ENCODE measurements at regions not wholly inside any gene's neighbourhood (a gene's known extent, or its start where the extent isn't known, plus 50 kb on each side); places are given as distances from the start of the nearest gene placed in this dataset.

DNA sequence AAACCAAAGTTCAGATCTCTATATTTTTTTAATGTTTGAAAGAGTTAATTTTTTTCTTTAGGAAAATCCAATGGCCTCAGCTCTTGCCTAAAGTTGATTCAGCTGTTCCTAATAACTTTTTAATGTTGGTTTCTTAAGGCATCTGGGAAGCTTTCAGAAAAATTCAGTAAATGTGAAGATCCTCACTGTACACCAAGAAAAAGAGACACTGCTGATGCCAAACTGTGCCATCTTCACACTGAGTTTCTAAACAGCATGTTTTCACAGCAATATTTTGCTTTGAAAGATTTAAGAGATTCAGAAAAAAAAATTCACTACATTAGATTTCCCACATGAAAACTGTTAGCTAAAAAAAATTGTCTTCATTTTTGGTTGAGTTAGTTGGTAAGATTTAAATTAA is 249.4 kb downstream of the NEBL start:
- in situ Hi-C loops (cut with HindIII; ENCODE audit: low pct_unique_long_range_greater_than_20kb, low sequenced_read_pairs) = no loop called here
- TF ChIP-seq JUND (IDR thresholded peaks at IDR 0.05; ENCODE audit: low read depth) = no peak
- DNase-seq (ENCODE audit: low read depth in 1 of 2, low spot score in 1 of 2) = no peak

GRCh38 chr10:20644421-20644820 is 252.7 kb downstream of the NEBL start:
- in situ Hi-C loops (cut with HindIII; ENCODE audit: low pct_unique_long_range_greater_than_20kb, low sequenced_read_pairs) = no loop called here
- no peak for TF ChIP-seq JUND (IDR thresholded peaks at IDR 0.05; ENCODE audit: low read depth)

GRCh38 chr10:20641605-20642004 is 255.5 kb downstream of the NEBL start:
- no peak for DNase-seq (ENCODE audit: low read depth in 1 of 2, low spot score in 1 of 2)
- in situ Hi-C loops (cut with HindIII; ENCODE audit: low pct_unique_long_range_greater_than_20kb, low sequenced_read_pairs) = no loop called here
- no peak for TF ChIP-seq JUND (IDR thresholded peaks at IDR 0.05; ENCODE audit: low read depth)

More at GRCh38 chr10:20644421-20644820, 252.7 kb downstream of the NEBL start:
- DNase-seq (ENCODE audit: low read depth in 1 of 2, low spot score in 1 of 2) = no peak

GRCh38 chr10:20635570-20635969 is 261.5 kb downstream of the NEBL start:
- no peak for TF ChIP-seq JUND (IDR thresholded peaks at IDR 0.05; ENCODE audit: low read depth)
- in situ Hi-C loops (cut with HindIII; ENCODE audit: low pct_unique_long_range_greater_than_20kb, low sequenced_read_pairs) = no loop called here
- no peak for DNase-seq (ENCODE audit: low read depth in 1 of 2, low spot score in 1 of 2)

GRCh38 chr10:20634839-20635238 is 262.3 kb downstream of the NEBL start:
- TF ChIP-seq JUND (IDR thresholded peaks at IDR 0.05; ENCODE audit: low read depth) = no peak
- DNase-seq (ENCODE audit: low read depth in 1 of 2, low spot score in 1 of 2) = no peak
- in situ Hi-C loops (cut with HindIII; ENCODE audit: low pct_unique_long_range_greater_than_20kb, low sequenced_read_pairs) = no loop called here

GRCh38 chr10:20633714-20634113 is 263.4 kb downstream of the NEBL start:
- DNase-seq (ENCODE audit: low read depth in 1 of 2, low spot score in 1 of 2) = no peak
- in situ Hi-C loops (cut with HindIII; ENCODE audit: low pct_unique_long_range_greater_than_20kb, low sequenced_read_pairs) = no loop called here
- no peak for TF ChIP-seq JUND (IDR thresholded peaks at IDR 0.05; ENCODE audit: low read depth)

GRCh38 chr10:20632696-20633095 is 264.4 kb downstream of the NEBL start:
- in situ Hi-C loops (cut with HindIII; ENCODE audit: low pct_unique_long_range_greater_than_20kb, low sequenced_read_pairs) = no loop called here
- no peak for DNase-seq (ENCODE audit: low read depth in 1 of 2, low spot score in 1 of 2)
- TF ChIP-seq JUND (IDR thresholded peaks at IDR 0.05; ENCODE audit: low read depth) = no peak

- in situ Hi-C loops (cut with HindIII; ENCODE audit: low pct_unique_long_range_greater_than_20kb, low sequenced_read_pairs) = no loop called here
- no peak for TF ChIP-seq JUND (IDR thresholded peaks at IDR 0.05; ENCODE audit: low read depth)
- DNase-seq (ENCODE audit: low read depth in 1 of 2, low spot score in 1 of 2) = no peak
Observed at GRCh38 chr10:20631229-20631628, 265.9 kb downstream of the NEBL start.

DNA sequence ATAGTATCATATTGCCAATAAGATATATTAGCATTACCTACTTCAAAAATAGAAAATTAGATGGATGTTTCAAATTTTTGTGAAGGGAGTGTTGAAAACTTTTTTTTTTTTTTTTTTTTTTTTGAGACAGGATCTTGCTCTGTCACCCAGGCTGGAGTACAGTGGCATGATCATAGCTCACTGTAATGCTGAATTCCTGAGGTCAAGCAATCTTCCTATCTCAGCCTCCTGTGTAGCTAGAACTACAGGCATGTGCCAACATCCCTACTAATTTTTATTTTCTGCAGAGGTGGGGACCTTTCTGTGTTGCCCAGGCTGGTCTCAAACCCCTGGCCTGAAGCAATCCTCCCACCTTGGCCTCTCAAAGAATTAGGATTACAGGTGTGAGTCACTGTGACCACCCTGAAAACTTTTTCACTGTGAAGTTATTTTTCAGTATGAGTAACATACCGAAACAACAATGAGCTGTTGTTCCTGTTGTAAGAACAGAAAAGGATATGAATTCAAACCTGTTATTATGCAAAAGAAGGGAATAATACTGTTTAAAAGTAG is 266.9 kb downstream of the NEBL start:
- DNase-seq (ENCODE audit: low read depth in 1 of 2, low spot score in 1 of 2) = no peak
- TF ChIP-seq JUND (IDR thresholded peaks at IDR 0.05; ENCODE audit: low read depth) = no peak
- in situ Hi-C loops (cut with HindIII; ENCODE audit: low pct_unique_long_range_greater_than_20kb, low sequenced_read_pairs) = no loop called here

DNA sequence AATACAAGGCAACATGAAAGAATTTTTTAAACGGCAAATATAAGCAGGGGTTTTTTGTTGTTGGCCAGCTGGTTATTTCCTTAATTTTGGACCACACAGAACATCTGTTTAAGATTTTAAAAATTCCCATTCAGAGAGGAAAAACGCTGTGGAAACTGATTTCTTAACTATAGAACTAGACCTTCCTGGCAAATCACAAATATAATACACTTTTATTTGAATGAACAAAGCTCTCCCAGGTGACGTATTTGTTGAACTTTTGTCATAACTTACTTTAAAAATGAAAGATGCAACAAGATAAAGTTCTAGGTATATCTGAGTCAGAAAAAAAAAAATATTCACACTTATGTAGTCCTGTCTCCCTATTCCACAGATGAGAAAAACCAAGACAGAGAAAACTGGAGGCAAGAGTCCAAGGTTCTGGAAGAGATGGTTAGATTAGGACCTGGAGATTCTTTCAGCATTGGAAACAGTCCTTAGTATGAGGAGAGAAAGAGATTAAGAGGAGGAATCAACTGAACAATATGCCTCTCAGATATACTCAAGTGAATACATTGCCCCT is 269.1 kb downstream of the NEBL start:
- TF ChIP-seq JUND (IDR thresholded peaks at IDR 0.05; ENCODE audit: low read depth) = no peak
- DNase-seq (ENCODE audit: low read depth in 1 of 2, low spot score in 1 of 2) = no peak
- in situ Hi-C loops (cut with HindIII; ENCODE audit: low pct_unique_long_range_greater_than_20kb, low sequenced_read_pairs) = no loop called here

DNA sequence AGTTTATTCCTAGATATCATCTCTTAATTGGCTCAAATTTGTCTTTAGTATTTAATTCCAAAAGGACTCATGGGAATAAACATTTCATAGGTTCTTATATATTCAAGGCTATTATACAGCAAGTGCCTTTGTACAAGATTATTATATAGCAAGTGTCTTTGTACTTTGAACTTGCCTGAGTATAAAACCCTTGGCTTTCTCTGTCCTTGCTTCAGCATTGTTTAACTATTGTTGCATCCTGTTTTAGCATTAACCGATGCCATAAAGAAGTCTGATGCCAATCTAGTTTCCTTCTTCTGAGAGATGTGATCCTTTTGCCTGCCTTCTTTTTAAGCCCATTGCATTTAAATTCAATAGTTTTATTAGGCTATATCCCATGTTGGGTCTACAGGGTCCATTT is 270.0 kb downstream of the NEBL start:
- no peak for DNase-seq (ENCODE audit: low read depth in 1 of 2, low spot score in 1 of 2)
- in situ Hi-C loops (cut with HindIII; ENCODE audit: low pct_unique_long_range_greater_than_20kb, low sequenced_read_pairs) = no loop called here
- TF ChIP-seq JUND (IDR thresholded peaks at IDR 0.05; ENCODE audit: low read depth) = no peak

GRCh38 chr10:20625868-20626267 is 271.2 kb downstream of the NEBL start:
- no peak for TF ChIP-seq JUND (IDR thresholded peaks at IDR 0.05; ENCODE audit: low read depth)
- no peak for DNase-seq (ENCODE audit: low read depth in 1 of 2, low spot score in 1 of 2)
- in situ Hi-C loops (cut with HindIII; ENCODE audit: low pct_unique_long_range_greater_than_20kb, low sequenced_read_pairs) = no loop called here

- in situ Hi-C loops (cut with HindIII; ENCODE audit: low pct_unique_long_range_greater_than_20kb, low sequenced_read_pairs) = no loop called here
- no peak for TF ChIP-seq JUND (IDR thresholded peaks at IDR 0.05; ENCODE audit: low read depth)
- DNase-seq (ENCODE audit: low read depth in 1 of 2, low spot score in 1 of 2) = no peak
Observed at GRCh38 chr10:20624642-20625041, 272.5 kb downstream of the NEBL start.

DNA sequence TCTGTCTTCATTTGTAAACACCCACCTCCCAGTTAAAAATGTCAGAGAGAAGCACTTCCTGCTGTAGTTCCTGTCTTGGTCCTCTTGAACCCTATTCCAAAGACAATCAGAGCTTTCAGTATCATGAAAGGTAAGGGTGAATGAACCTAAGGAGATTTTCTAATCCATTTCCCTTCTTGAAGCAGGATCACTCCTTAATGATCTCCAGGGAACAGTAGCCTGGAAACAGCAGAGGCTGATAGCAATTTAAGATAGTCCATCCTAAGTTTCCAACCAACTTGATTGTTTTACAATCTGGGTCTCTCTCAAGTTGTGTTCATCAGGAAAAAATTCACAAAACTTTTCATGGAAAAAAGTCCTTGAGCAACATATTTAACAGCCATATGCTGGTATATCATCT is 273.6 kb downstream of the NEBL start:
- TF ChIP-seq JUND (IDR thresholded peaks at IDR 0.05; ENCODE audit: low read depth) = no peak
- DNase-seq (ENCODE audit: low read depth in 1 of 2, low spot score in 1 of 2) = no peak
- in situ Hi-C loops (cut with HindIII; ENCODE audit: low pct_unique_long_range_greater_than_20kb, low sequenced_read_pairs) = no loop called here

Measured in T47D (cell line).